Naive thymus-derived CD8-positive, alpha-beta T cell (primary cell): ENCODE measurements at regions not wholly inside any gene's neighbourhood (a gene's known extent, or its start where the extent isn't known, plus 50 kb on each side); places are given as distances from the start of the nearest gene placed in this dataset.

ENCODE experiments used
- ATAC-seq, 2 donors: fragments of 150-1000 bp; cut with Tn5 transposase in 1 of 2; sonication (Bioruptor Pico), chemical (Tn5 transposase) in 1 of 2; 1 replicate in 1 of 2; 2 replicates in 1 of 2; pipeline ENCODE4 v1.10.0; 2021; ENCODE audit warnings: mild to moderate bottlenecking in 2 of 2, moderate library complexity in 2 of 2
- POLR2A ChIA-PET: fragments of 350-600 bp; sonication (Branson Sonifier 250); formaldehyde crosslinking; loops from one replicate; lab custom pipeline; 2021; ENCODE audit warnings: antibody characterized with exemption; lab: Charles Lee
- DNase-seq, 10 donors: peaks; one replicate each; pipeline versions ENCODE4 v3.0.0 to v3.0.0-alpha.2; 2020 to 2022
- H3K27ac Mint-ChIP-seq, 10 donors: one replicate each; pipeline ENCODE4 v1.8.0; 2020 to 2022; ENCODE audit warnings: mild to moderate bottlenecking in 10 of 10, mixed read lengths in 10 of 10, moderate library complexity in 4 of 10, inconsistent platforms in 1 of 10
- H3K27me3 Mint-ChIP-seq, 5 donors: one replicate each; pipeline ENCODE4 v1.8.0; 2021 to 2022; ENCODE audit warnings: mixed read lengths in 5 of 5
- H3K36me3 Mint-ChIP-seq, 3 donors: one replicate each; pipeline ENCODE4 v1.8.0; 2020 to 2022; ENCODE audit warnings: mixed read lengths in 3 of 3, mild to moderate bottlenecking in 2 of 3, inconsistent platforms in 1 of 3
- H3K4me1 Mint-ChIP-seq, 4 donors: one replicate each; pipeline ENCODE4 v1.8.0; 2021 to 2022; ENCODE audit warnings: mixed read lengths in 4 of 4
- H3K4me3 Mint-ChIP-seq, 10 donors: one replicate each; pipeline ENCODE4 v1.8.0; 2020 to 2022; ENCODE audit warnings: mild to moderate bottlenecking in 10 of 10, mixed read lengths in 10 of 10, moderate library complexity in 6 of 10, inconsistent platforms in 1 of 10
- H3K9me3 Mint-ChIP-seq, 9 donors: one replicate each; pipeline ENCODE4 v1.8.0; 2020 to 2022; ENCODE audit warnings: mixed read lengths in 9 of 9, mild to moderate bottlenecking in 3 of 9, inconsistent platforms in 1 of 9, moderate library complexity in 1 of 9

- Mint-ChIP-seq H3K4me3 (peak overlapping the region in 3 of 10 donors; percentile 48 to 84 (median 49)), H3K9me3 (peaks cover 0 to 6% (median 0%) of the 10 kb centered on the region in 9 donors), H3K4me1 (peaks cover 18 to 66% (median 44%) of the 10 kb centered on the region in 4 donors), H3K27ac (no peak overlapping the region), H3K36me3 (peaks cover 0 to 5% (median 2%) of the 10 kb centered on the region in 3 donors), H3K27me3 (peaks cover 55 to 91% (median 73%) of the 10 kb centered on the region in 5 donors)
- ATAC-seq (no peak), DNase-seq (no peak)
- POLR2A ChIA-PET: no interaction called here
Observed at GRCh38 chr11:43576803-43577521, 103.6 kb upstream of the HSD17B12 start.

- Mint-ChIP-seq H3K4me1 (peaks cover 20 to 68% (median 49%) of the 10 kb centered on the region in 4 donors), H3K9me3 (peaks cover 0 to 6% (median 0%) of the 10 kb centered on the region in 9 donors), H3K4me3 (peak overlapping the region in 8 of 10 donors; percentile 38 to 84 (median 60)), H3K27ac (no peak overlapping the region), H3K36me3 (peaks cover 0 to 5% (median 2%) of the 10 kb centered on the region in 3 donors), H3K27me3 (peaks cover 56 to 93% (median 72%) of the 10 kb centered on the region in 5 donors)
- DNase-seq (no peak), ATAC-seq (no peak)
- POLR2A ChIA-PET: no interaction called here
Observed at GRCh38 chr11:43577566-43578264, 102.8 kb upstream of the HSD17B12 start.

GRCh38 chr11:43578346-43579170 is 102.0 kb upstream of the HSD17B12 start:
- no peak for DNase-seq
- Mint-ChIP-seq H3K4me1 (peaks cover 20 to 68% (median 49%) of the 10 kb centered on the region in 4 donors), H3K9me3 (peaks cover 0 to 6% (median 0%) of the 10 kb centered on the region in 9 donors), H3K36me3 (peaks cover 0 to 5% (median 2%) of the 10 kb centered on the region in 3 donors), H3K27me3 (peaks cover 54 to 93% (median 68%) of the 10 kb centered on the region in 5 donors), H3K27ac (no peak overlapping the region), H3K4me3 (peak overlapping the region; percentile 70 to 91 (median 80))
- no peak for ATAC-seq
- POLR2A ChIA-PET: no interaction called here

GRCh38 chr11:43579171-43579918 is 101.2 kb upstream of the HSD17B12 start:
- H3K36me3 Mint-ChIP-seq: peaks cover 0 to 5% (median 2%) of the 10 kb centered on the region in 3 donors
- no peak overlapping the region for H3K27ac Mint-ChIP-seq
- ATAC-seq (peak; percentile 37 to 47), DNase-seq (no peak)
- peaks cover 51 to 93% (median 66%) of the 10 kb centered on the region in 5 donors for H3K27me3 Mint-ChIP-seq
- H3K4me1 Mint-ChIP-seq: peaks cover 21 to 68% (median 48%) of the 10 kb centered on the region in 4 donors
- H3K9me3 Mint-ChIP-seq: peaks cover 0 to 8% (median 0%) of the 10 kb centered on the region in 9 donors
- POLR2A ChIA-PET: no interaction called here
- H3K4me3 Mint-ChIP-seq: peak overlapping the region; percentile 74 to 92 (median 82)

- Mint-ChIP-seq H3K9me3 (peaks cover 0 to 8% (median 0%) of the 10 kb centered on the region in 9 donors), H3K27me3 (peaks cover 49 to 92% (median 64%) of the 10 kb centered on the region in 5 donors), H3K36me3 (peaks cover 0 to 5% (median 2%) of the 10 kb centered on the region in 3 donors), H3K4me3 (peak overlapping the region; percentile 71 to 92 (median 82)), H3K27ac (no peak overlapping the region), H3K4me1 (peaks cover 21 to 65% (median 47%) of the 10 kb centered on the region in 4 donors)
- ATAC-seq (peak in 1 of 2 donors; percentile 23), DNase-seq (no peak)
- POLR2A ChIA-PET: no interaction called here
Observed at GRCh38 chr11:43579919-43580276, 100.6 kb upstream of the HSD17B12 start.

- H3K4me1 Mint-ChIP-seq: peaks cover 19 to 56% (median 41%) of the 10 kb centered on the region in 4 donors
- H3K27me3 Mint-ChIP-seq: peaks cover 45 to 92% (median 68%) of the 10 kb centered on the region in 5 donors
- POLR2A ChIA-PET: no interaction called here
- ATAC-seq: no peak
- H3K36me3 Mint-ChIP-seq: peaks cover 0 to 5% (median 2%) of the 10 kb centered on the region in 3 donors
- peaks cover 0 to 8% (median 0%) of the 10 kb centered on the region in 9 donors for H3K9me3 Mint-ChIP-seq
- peak overlapping the region; percentile 68 to 92 (median 84) for H3K4me3 Mint-ChIP-seq
- peak overlapping the region in 2 of 10 donors; percentile 63 to 69 for H3K27ac Mint-ChIP-seq
- DNase-seq: no peak
Observed at GRCh38 chr11:43580735-43581369, 99.7 kb upstream of the HSD17B12 start.

GRCh38 chr11:43581370-43582023 is 99.0 kb upstream of the HSD17B12 start:
- no peak for ATAC-seq
- peaks cover 0 to 5% (median 2%) of the 10 kb centered on the region in 3 donors for H3K36me3 Mint-ChIP-seq
- no peak overlapping the region for H3K27ac Mint-ChIP-seq
- H3K4me3 Mint-ChIP-seq: peak overlapping the region; percentile 67 to 92 (median 84)
- H3K4me1 Mint-ChIP-seq: peaks cover 17 to 49% (median 36%) of the 10 kb centered on the region in 4 donors
- no peak for DNase-seq
- H3K9me3 Mint-ChIP-seq: peaks cover 0 to 7% (median 0%) of the 10 kb centered on the region in 9 donors
- POLR2A ChIA-PET: no interaction called here
- H3K27me3 Mint-ChIP-seq: peaks cover 40 to 91% (median 69%) of the 10 kb centered on the region in 5 donors

GRCh38 chr11:43582024-43582862 is 98.3 kb upstream of the HSD17B12 start:
- POLR2A ChIA-PET: no interaction called here
- DNase-seq: no peak
- peak overlapping the region; percentile 32 to 92 (median 64) for H3K4me3 Mint-ChIP-seq
- no peak overlapping the region for H3K27ac Mint-ChIP-seq
- H3K36me3 Mint-ChIP-seq: peaks cover 0 to 5% (median 2%) of the 10 kb centered on the region in 3 donors
- peaks cover 35 to 88% (median 68%) of the 10 kb centered on the region in 5 donors for H3K27me3 Mint-ChIP-seq
- H3K9me3 Mint-ChIP-seq: peaks cover 0 to 4% (median 0%) of the 10 kb centered on the region in 9 donors
- peaks cover 15 to 42% (median 33%) of the 10 kb centered on the region in 4 donors for H3K4me1 Mint-ChIP-seq
- ATAC-seq: no peak

- H3K36me3 Mint-ChIP-seq: peaks cover 0 to 5% (median 2%) of the 10 kb centered on the region in 3 donors
- peaks cover 32 to 88% (median 67%) of the 10 kb centered on the region in 5 donors for H3K27me3 Mint-ChIP-seq
- peak overlapping the region in 1 of 10 donors; percentile 20 for H3K4me3 Mint-ChIP-seq
- peaks cover 13 to 35% (median 30%) of the 10 kb centered on the region in 4 donors for H3K4me1 Mint-ChIP-seq
- no peak for ATAC-seq
- H3K9me3 Mint-ChIP-seq: peaks cover 0 to 4% (median 0%) of the 10 kb centered on the region in 9 donors
- no peak for DNase-seq
- H3K27ac Mint-ChIP-seq: no peak overlapping the region
- POLR2A ChIA-PET: no interaction called here
Observed at GRCh38 chr11:43582863-43583462, 97.6 kb upstream of the HSD17B12 start.

- H3K36me3 Mint-ChIP-seq: peaks cover 0 to 5% (median 2%) of the 10 kb centered on the region in 3 donors
- no peak overlapping the region for H3K4me3 Mint-ChIP-seq
- peaks cover 0 to 4% (median 0%) of the 10 kb centered on the region in 9 donors for H3K9me3 Mint-ChIP-seq
- H3K27me3 Mint-ChIP-seq: peaks cover 32 to 89% (median 62%) of the 10 kb centered on the region in 5 donors
- no peak overlapping the region for H3K27ac Mint-ChIP-seq
- no peak for DNase-seq
- peaks cover 13 to 32% (median 28%) of the 10 kb centered on the region in 4 donors for H3K4me1 Mint-ChIP-seq
- POLR2A ChIA-PET: no interaction called here
- no peak for ATAC-seq
Observed at GRCh38 chr11:43583548-43583947, 97.0 kb upstream of the HSD17B12 start.
